HepG2 (cell line): ENCODE measurements at regions not wholly inside any gene's neighbourhood (a gene's known extent, or its start where the extent isn't known, plus 50 kb on each side); places are given as distances from the start of the nearest gene placed in this dataset.

Experiments used
- ATAC-seq: fragments of 200-7000 bp; cut with Tn5 transposase; 3 replicates; pipeline ENCODE4 v1.9.1; 2020; ENCODE audit warnings: mild to moderate bottlenecking, moderate library complexity
- BruUV-seq: library from RNA; stranded (reverse); fragments of 400-500 nt; replicated peaks from 2 replicates; lab custom pipeline; 2021; lab: Mats Ljungman, UMichigan
- CTCF ChIA-PET: fragments of 300-600 bp; formaldehyde crosslinking; extraction: SDS; loops from one replicate; lab custom pipeline; 2021; ENCODE audit warnings: low total read pairs, inconsistent platforms, low intra/inter-chr PET ratio; lab: Yijun Ruan, JAX
- POLR2A ChIA-PET: fragments of 350-600 bp; sonication (Branson Sonifier 250); formaldehyde crosslinking; loops from one replicate; lab custom pipeline; 2020; ENCODE audit warnings: antibody characterized with exemption, inconsistent platforms; lab: Yijun Ruan, JAX
- DNase-seq: peaks from one replicate; pipeline ENCODE4 v3.0.0-alpha.2; 2015; ENCODE audit warnings: low spot score
- FAIRE-seq: peaks from 3 replicates; lab custom pipeline; 2011; peaks lifted over from hg19 to GRCh38; lab: Jason Lieb, UNC
- H2AFZ ChIP-seq: one replicate; pipeline ENCODE4 v1.6.1; 2011; ENCODE audit warnings: low read length, inconsistent platforms
- H3K27ac ChIP-seq: fragments of 300-600 bp; 3 replicates; pipeline ENCODE4 v1.8.0; 2011; ENCODE audit warnings: mixed run types, mild to moderate bottlenecking, mixed read lengths, low read length, inconsistent platforms; ENCODE audit not compliant: insufficient read depth; ENCODE audit errors: extremely low read length
- H3K27me3 ChIP-seq, 2 experiments: fragments of 200-600 bp in 1 of 2; 2 replicates in 1 of 2; 3 replicates in 1 of 2; pipeline versions ENCODE4 v1.6.0 to v1.8.0; 2011; ENCODE audit warnings: low read length in 2 of 2, mild to moderate bottlenecking in 2 of 2, moderate library complexity in 2 of 2, inconsistent platforms in 1 of 2; ENCODE audit not compliant: insufficient read depth in 2 of 2, control insufficient read depth in 1 of 2
- H3K36me3 ChIP-seq, 2 experiments: fragments of 200-600 bp in 1 of 2; replicated peaks in 1 of 2; 2 replicates in 1 of 2; 3 replicates in 1 of 2; pipeline versions ENCODE4 v1.5.1 to v1.8.0; 2011; ENCODE audit warnings: low read length in 2 of 2, inconsistent platforms in 1 of 2; ENCODE audit not compliant: insufficient read depth in 2 of 2, control insufficient read depth in 1 of 2
- H3K4me1 ChIP-seq: 2 replicates; pipeline ENCODE4 v1.5.1; 2012; ENCODE audit warnings: low read length, inconsistent platforms; ENCODE audit not compliant: insufficient read depth
- H3K4me2 ChIP-seq: 2 replicates; pipeline ENCODE4 v1.6.0; 2011; ENCODE audit warnings: low read depth, low read length, inconsistent platforms
- H3K4me3 ChIP-seq, 3 experiments: fragments of 200-600 bp in 1 of 3; sonication (generic), shearing (Covaris generic) in 1 of 3; replicated peaks in 1 of 3; 2 replicates each; pipeline ENCODE4 v1.5.1; 2011 to 2016; ENCODE audit warnings: low read length in 3 of 3, inconsistent platforms in 2 of 3, low read depth in 2 of 3, mild to moderate bottlenecking in 2 of 3, control low read depth in 1 of 3, mixed read lengths in 1 of 3; ENCODE audit not compliant: insufficient read depth in 1 of 3
- H3K79me2 ChIP-seq: one replicate; pipeline ENCODE4 v1.6.1; 2011; ENCODE audit warnings: low read length, inconsistent platforms; ENCODE audit not compliant: insufficient read depth
- H3K9ac ChIP-seq: 2 replicates; pipeline ENCODE4 v1.6.0; 2011; ENCODE audit warnings: mild to moderate bottlenecking, low read depth, low read length, inconsistent platforms; ENCODE audit not compliant: insufficient read depth
- H3K9me3 ChIP-seq: 2 replicates; pipeline ENCODE4 v1.5.1; 2012; ENCODE audit warnings: mild to moderate bottlenecking, low read length
- H4K20me1 ChIP-seq: 2 replicates; pipeline ENCODE4 v1.6.0; 2011; ENCODE audit warnings: inconsistent platforms, mild to moderate bottlenecking, low read length, moderate library complexity; ENCODE audit not compliant: insufficient read depth
- CEBPB ChIP-seq: IDR thresholded peaks from 2 replicates; pipeline ENCODE4 v1.6.1; 2011; ENCODE audit warnings: low read depth, low read length, improper control_type of control experiment, borderline replicate concordance
- MAFF ChIP-seq: IDR thresholded peaks from 2 replicates; pipeline ENCODE4 v1.6.1; 2011; ENCODE audit warnings: low read depth, low read length, improper control_type of control experiment
- MAFK ChIP-seq, 2 experiments: IDR thresholded peaks in 1 of 2; conservative IDR thresholded peaks in 1 of 2; 2 replicates each; pipeline ENCODE4 v1.6.1; 2011; ENCODE audit warnings: improper control_type of control experiment in 2 of 2, low read length in 2 of 2
- NFE2L2 ChIP-seq: fragments of 150-350 bp; IDR thresholded peaks from 2 replicates; pipeline ENCODE4 v1.6.1; 2014; ENCODE audit warnings: low read length
- WGBS: methylation state at CpG from one replicate; pipeline ENCODE4 v1.1.6; 2017; ENCODE audit warnings: low lambda C conversion rate; 5-methylcytosine and 5-hydroxymethylcytosine counted together
- in situ Hi-C: cut with HindIII; loops from 2 replicates; pipeline ENCODE4 v1.10.0; 2017; ENCODE audit warnings: low pct_unique_long_range_greater_than_20kb; ENCODE audit not compliant: extremely low pct_ligation_motif_present
- intact Hi-C: fragments of 100-400 bp; cut with micrococcal nuclease; formaldehyde crosslinking; loops from one replicate; pipeline ENCODE4 v1.10.0; 2022; ENCODE audit not compliant: unreplicated experiment
- TF ChIP-seq, protein P1 (sequence below): sonication (generic); formaldehyde crosslinking; IDR thresholded peaks from 2 replicates; pipeline ENCODE4 v1.5.0; 2020; ENCODE audit warnings: mild to moderate bottlenecking, missing genetic modification reagents

- Histone ChIP-seq H3K4me1 (peaks cover 20% of the 10 kb centered on the region), H3K27ac (no peak overlapping the region), H3K27me3 (no peaks in the 10 kb centered on the region), H3K36me3 (no peaks in the 10 kb centered on the region), H3K79me2 (no peaks in the 10 kb centered on the region), H4K20me1 (no peaks in the 10 kb centered on the region), H3K9me3 (no peaks in the 10 kb centered on the region), H3K4me2 (no peak overlapping the region)
- no peak for DNase-seq
- no TSS peak for BruUV-seq
- ATAC-seq, result no peak
- intact Hi-C loops, result no loop called here
- WGBS, result 97% methylated on average over 1 of the region's 1 CpG
- CTCF ChIA-PET, result no interaction called here
- in situ Hi-C loops, result no loop called here
- TF ChIP-seq, protein P1, sequence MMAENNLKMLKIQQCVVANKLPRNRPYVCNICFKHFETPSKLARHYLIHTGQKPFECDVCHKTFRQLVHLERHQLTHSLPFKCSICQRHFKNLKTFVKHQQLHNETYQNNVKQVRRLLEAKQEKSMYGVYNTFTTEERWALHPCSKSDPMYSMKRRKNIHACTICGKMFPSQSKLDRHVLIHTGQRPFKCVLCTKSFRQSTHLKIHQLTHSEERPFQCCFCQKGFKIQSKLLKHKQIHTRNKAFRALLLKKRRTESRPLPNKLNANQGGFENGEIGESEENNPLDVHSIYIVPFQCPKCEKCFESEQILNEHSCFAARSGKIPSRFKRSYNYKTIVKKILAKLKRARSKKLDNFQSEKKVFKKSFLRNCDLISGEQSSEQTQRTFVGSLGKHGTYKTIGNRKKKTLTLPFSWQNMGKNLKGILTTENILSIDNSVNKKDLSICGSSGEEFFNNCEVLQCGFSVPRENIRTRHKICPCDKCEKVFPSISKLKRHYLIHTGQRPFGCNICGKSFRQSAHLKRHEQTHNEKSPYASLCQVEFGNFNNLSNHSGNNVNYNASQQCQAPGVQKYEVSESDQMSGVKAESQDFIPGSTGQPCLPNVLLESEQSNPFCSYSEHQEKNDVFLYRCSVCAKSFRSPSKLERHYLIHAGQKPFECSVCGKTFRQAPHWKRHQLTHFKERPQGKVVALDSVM (CRISPR knock-in tag), result no peak
- TF ChIP-seq MAFF (0 out of 2 replicates have a peak, but pooled peaks have one; percentile 10), MAFK (conservative IDR thresholded peaks at IDR 0.05 in 1 of 2, IDR thresholded peaks at IDR 0.05 in 1 of 2; ENCODE audit: low read length in 2 of 2) (peak in 1 of 2 experiments; percentile 57; a peak in 2 of 4 replicates), CEBPB (peak; percentile 10; the same call in 1 of the 2 replicates), NFE2L2 (peak; percentile 72)
- TF ChIP-seq, all 625 proteins: peak for 4
- no peak for FAIRE-seq
- Histone ChIP-seq H3K4me3 (no peak overlapping the region), H3K9ac (no peak overlapping the region), H2AFZ (no peak overlapping the region)
- POLR2A ChIA-PET, result no interaction called here
Measured at GRCh38 chr15:66999046-66999968, 66.1 kb upstream of the SMAD3 start.
